Mesodermal cell (in vitro differentiated cells): ENCODE measurements at regions not wholly inside any gene's neighbourhood (a gene's known extent, or its start where the extent isn't known, plus 50 kb on each side); places are given as distances from the start of the nearest gene placed in this dataset.

Experiments used
- H3K27ac ChIP-seq: 2 replicates; pipeline ENCODE4 v1.7.0; 2013; ENCODE audit warnings: mild to moderate bottlenecking, low read depth, low read length, moderate library complexity; ENCODE audit not compliant: severe bottlenecking
- H3K36me3 ChIP-seq: 2 replicates; pipeline ENCODE4 v1.7.1; 2013; ENCODE audit warnings: mild to moderate bottlenecking, low read length, moderate library complexity; ENCODE audit not compliant: control insufficient read depth, insufficient read depth
- H3K4me1 ChIP-seq: one replicate; pipeline ENCODE4 v1.7.1; 2013; ENCODE audit warnings: mild to moderate bottlenecking, low read length; ENCODE audit not compliant: insufficient read depth, control insufficient read depth, poor library complexity, severe bottlenecking
- H3K4me3 ChIP-seq: 2 replicates; pipeline ENCODE4 v1.7.0; 2013; ENCODE audit warnings: low read length, control low read depth, mild to moderate bottlenecking; ENCODE audit not compliant: insufficient read depth, poor library complexity, severe bottlenecking; ENCODE audit errors: extremely low read depth
- H3K9me3 ChIP-seq: 2 replicates; pipeline ENCODE4 v1.7.1; 2013; ENCODE audit warnings: mild to moderate bottlenecking, low read length, moderate library complexity; ENCODE audit not compliant: control insufficient read depth
- WGBS, 2 experiments: methylation state at CpG; one replicate each; pipeline ENCODE4 v1.1.5; 2013; ENCODE audit warnings: missing lambda C conversion rate in 2 of 2; ENCODE audit not compliant: insufficient coverage in 2 of 2; 5-methylcytosine and 5-hydroxymethylcytosine counted together

DNA sequence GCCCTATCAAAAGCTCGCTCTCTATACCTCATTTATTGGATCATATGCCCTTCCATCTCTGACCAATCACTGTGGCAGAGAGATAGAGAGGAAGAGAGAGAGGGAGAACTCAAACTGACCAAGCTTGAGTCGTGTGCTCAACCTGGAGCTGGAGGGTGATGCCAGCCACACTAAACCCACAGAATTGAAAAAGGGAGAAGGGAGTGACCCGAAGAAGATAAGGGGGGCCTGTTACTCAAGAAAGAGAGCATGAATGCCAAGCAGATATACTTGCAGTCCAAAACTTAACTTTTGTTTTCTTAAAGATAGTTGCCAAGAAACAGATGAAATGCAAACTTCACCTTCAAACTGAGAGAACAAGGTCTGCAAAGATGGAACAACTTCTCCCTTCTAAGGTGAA is 112.7 kb downstream of the BTG1 start:
- WGBS, 2 experiments = 83% methylated on average over 1 of the region's 3 CpGs; no CpG with 5 or more reads in 1 of the 2 experiments
- Histone ChIP-seq H3K4me1 (peaks cover 24% of the 10 kb centered on the region), H3K4me3 (no peak overlapping the region), H3K36me3 (no peaks in the 10 kb centered on the region), H3K9me3 (no peaks in the 10 kb centered on the region), H3K27ac (no peak overlapping the region)

DNA sequence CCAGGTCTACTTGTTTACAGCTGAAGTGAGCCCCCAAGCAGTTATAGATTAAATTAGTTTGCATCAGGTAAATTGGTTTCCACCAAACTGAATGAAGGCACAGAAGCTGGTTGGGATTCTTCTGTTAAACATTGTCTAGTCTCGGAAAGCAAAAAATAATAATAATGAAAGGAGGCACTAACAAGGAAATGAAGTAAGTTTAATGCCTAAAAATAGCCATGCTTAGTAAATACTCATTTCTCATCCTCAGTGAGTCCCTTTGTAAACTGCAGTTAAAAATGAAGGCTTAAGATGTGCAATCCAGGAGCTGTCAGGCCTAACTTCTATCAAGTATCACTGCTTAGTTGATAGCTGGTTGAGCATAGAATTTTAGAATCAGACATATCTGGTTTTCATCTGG is 113.5 kb downstream of the BTG1 start:
- Histone ChIP-seq H3K27ac (no peak overlapping the region), H3K4me3 (no peak overlapping the region), H3K4me1 (peaks cover 24% of the 10 kb centered on the region), H3K36me3 (no peaks in the 10 kb centered on the region), H3K9me3 (no peaks in the 10 kb centered on the region)
- no CpG with 5 or more reads among the region's 1 CpG for WGBS, 2 experiments

DNA sequence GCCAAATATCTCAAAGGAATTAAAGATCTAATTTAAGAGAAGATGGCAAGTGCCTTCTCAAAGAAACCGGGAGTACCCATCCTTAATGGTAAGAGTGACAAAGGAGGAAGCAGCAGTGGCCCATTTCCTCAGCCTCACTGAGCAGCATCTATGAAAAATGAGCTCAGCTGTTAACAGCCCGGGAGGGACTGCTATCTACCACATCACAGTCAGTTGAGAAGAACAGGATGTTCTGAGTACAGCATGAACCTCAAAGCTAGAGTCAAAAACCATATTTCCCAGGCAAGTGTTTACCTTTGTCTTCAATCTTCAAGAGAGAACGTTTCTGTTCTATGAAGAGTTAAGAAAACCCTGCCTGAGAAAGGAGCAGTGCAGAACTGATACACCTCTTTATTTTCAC is 115.0 kb downstream of the BTG1 start:
- H3K9me3 ChIP-seq = no peaks in the 10 kb centered on the region
- no peak overlapping the region for H3K4me3 ChIP-seq
- 89 to 93% methylated on average over 1 to 3 of the region's 3 CpGs for WGBS, 2 experiments

DNA sequence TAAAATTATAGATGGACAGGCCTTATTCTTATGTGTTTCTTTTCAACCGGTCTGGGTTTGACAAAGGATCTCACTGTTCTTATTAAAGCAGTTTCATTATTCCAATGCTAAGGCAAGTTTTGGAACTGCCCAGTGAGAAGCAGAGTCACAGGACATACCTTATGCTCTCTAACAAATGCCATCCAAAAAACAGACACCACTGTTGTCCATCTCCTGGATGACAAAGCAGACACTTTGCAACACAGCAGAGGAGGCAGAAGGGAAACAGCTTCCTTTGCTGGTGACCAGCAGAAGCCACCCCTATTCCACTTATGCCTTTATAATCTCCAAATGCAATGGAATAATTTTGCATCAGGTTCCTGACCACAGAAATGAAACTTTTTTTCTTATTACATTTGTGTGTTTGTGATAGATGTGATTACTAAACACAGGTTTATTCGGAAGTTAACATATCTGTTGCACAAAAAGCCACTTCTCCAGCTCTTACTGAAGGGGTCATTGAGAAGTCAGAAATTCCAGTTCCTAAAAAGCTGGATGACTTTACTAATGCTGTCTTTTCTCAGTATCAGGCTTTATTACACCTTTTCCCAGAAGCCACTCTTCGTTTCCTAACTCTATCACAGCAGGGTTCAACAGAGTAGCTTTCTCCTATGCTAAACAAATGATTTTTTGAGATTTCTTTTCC is 115.6 kb downstream of the BTG1 start:
- H3K9me3 ChIP-seq = no peaks in the 10 kb centered on the region
- 87 to 95% methylated on average over 2 to 3 of the region's 3 CpGs for WGBS, 2 experiments

More for the DNA sequence above, 115.0 kb downstream of the BTG1 start:
- no peaks in the 10 kb centered on the region for H3K36me3 ChIP-seq
- no peak overlapping the region for H3K27ac ChIP-seq
- H3K4me1 ChIP-seq = peaks cover 18% of the 10 kb centered on the region

DNA sequence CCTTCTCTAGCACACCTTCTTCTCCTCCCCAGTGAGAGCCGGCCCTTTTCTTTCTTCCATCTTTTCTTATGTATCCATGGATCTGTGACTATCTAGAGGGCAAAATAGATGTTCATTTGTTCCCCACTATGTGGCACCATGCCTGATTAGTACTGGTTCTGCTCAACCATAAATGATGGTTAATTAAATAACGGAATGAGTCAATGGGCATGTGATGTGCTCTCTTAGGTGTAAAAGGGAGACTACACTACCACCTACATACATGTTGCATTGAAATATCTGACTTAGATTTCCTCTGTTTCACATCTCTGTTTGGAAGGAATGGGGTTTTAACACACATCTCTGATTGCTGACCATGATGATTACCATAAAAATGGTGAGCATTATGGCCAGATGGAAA is 116.5 kb downstream of the BTG1 start:
- Histone ChIP-seq H3K9me3 (no peaks in the 10 kb centered on the region), H3K4me1 (peaks cover 9% of the 10 kb centered on the region), H3K27ac (no peak overlapping the region), H3K36me3 (no peaks in the 10 kb centered on the region), H3K4me3 (no peak overlapping the region)
- no CpG with 5 or more reads among the region's 2 CpGs for WGBS, 2 experiments

More for the DNA sequence above, 115.6 kb downstream of the BTG1 start:
- Histone ChIP-seq H3K4me3 (no peak overlapping the region), H3K36me3 (no peaks in the 10 kb centered on the region), H3K27ac (no peak overlapping the region), H3K4me1 (peaks cover 12% of the 10 kb centered on the region)

DNA sequence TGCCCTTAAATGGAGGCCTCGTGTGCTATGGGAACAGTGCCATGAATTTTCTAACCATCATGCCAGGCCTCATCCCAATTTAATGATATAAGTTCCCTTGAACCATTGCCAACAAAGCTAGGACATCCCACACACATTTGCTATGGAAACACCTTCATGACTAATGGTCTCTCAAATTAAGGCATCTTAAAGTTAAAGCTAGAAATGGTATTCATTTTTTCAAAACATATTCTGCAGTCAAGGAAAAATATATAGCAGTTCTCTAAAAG is 117.3 kb downstream of the BTG1 start:
- Histone ChIP-seq H3K36me3 (no peaks in the 10 kb centered on the region), H3K27ac (no peak overlapping the region), H3K4me3 (no peak overlapping the region), H3K4me1 (peaks cover 9% of the 10 kb centered on the region), H3K9me3 (no peaks in the 10 kb centered on the region)
- WGBS, 2 experiments = 78 to 100% methylated on average over 1 of the region's 1 CpG

DNA sequence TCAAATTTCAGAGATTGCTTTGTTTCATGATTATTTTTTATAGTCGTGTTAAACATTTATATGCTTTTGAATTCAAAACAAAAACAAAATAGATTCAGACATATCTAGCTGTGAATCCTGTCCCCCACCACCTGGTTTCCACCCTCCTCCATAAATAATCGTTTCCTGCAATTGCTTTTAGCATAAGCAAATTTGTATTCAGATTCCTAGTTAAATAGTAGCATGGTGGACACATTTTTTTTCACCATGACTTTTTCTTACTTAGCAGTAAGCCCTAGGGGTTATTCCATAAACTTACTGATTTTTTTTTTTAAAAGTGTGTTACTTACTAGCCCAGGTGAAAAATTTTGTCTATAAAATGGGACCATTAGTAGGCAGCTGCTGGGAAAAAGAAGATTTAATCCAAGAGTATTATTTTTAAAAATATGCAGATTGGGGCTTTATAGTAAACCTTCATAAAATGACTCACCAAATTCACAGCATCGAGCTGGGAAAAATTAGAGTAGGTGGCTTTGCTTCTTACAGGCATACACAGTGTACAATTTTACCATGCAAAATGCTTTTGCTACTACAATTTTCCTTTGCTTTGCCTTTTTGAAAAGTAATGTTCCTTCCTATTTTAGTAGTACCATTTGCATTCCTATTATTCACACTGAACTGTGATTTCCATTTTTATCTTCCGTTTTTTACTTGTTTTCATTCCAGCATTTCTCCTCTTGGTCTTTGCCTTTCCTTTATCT is 117.8 kb downstream of the BTG1 start:
- Histone ChIP-seq H3K4me1 (peaks cover 9% of the 10 kb centered on the region), H3K36me3 (no peaks in the 10 kb centered on the region), H3K27ac (no peak overlapping the region), H3K9me3 (no peaks in the 10 kb centered on the region), H3K4me3 (no peak overlapping the region)
- 89 to 92% methylated on average over 1 to 2 of the region's 4 CpGs for WGBS, 2 experiments

DNA sequence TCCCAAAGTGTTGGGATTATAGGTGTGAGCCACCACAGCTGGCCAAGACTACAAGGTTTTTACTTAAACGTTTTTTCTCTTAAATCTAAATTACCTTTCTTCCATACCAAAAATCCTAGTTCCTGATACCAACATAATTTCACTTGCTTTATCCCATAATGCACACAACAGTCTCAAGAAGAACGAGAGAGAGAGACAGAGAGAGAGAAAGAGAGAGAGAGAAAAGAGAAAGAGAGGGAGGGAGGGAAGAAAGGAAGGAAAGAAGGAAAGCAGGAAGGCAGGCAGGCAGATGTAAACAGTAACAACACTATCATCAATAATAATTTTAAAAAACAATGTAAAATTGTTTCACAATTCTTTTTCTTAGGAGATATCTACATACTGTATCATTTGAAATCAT is 118.4 kb downstream of the BTG1 start:
- no peaks in the 10 kb centered on the region for H3K9me3 ChIP-seq
- no peak overlapping the region for H3K4me3 ChIP-seq
- H3K36me3 ChIP-seq = no peaks in the 10 kb centered on the region
- H3K27ac ChIP-seq = no peak overlapping the region
- peaks cover 9% of the 10 kb centered on the region for H3K4me1 ChIP-seq
- 60% methylated on average over 1 of the region's 2 CpGs; no CpG with 5 or more reads in 1 of the 2 experiments for WGBS, 2 experiments

DNA sequence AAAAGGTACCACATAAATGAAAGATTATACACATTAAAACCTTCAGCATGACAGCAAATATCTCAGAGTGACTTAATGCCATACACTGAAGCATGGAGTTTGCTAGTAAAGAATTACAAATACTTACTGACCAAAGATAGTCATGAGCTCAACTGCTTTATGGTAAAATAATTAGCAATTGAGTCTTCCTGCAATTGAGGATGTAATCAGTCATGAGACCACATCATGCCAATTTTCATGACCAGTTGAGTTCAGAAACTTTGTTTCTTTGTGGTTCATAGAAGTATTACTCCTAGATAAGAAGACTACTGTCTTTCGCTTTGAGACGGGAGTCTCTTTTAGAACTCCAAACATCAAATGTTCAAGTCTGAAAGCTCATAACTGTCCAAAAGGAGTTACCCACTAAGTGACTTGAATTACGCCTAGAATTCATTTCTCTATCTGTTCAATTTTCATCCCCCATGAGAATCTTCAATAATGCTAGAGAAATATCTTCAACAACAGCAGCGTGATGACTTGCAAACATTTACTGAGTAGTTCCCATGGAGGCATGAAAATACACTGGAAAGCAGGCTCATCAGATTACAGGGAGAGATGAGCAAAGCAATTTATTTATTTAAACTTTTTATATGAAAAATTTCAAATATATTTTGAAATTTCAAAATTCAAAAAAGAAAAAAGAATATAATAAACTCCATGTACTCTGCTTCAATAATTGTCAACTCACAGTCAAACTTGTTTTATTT is 120.0 kb downstream of the BTG1 start:
- Histone ChIP-seq H3K4me1 (peaks cover 17% of the 10 kb centered on the region), H3K27ac (no peak overlapping the region), H3K4me3 (no peak overlapping the region), H3K9me3 (no peaks in the 10 kb centered on the region), H3K36me3 (no peaks in the 10 kb centered on the region)
- WGBS, 2 experiments = 77 to 100% methylated on average over 1 to 3 of the region's 4 CpGs

DNA sequence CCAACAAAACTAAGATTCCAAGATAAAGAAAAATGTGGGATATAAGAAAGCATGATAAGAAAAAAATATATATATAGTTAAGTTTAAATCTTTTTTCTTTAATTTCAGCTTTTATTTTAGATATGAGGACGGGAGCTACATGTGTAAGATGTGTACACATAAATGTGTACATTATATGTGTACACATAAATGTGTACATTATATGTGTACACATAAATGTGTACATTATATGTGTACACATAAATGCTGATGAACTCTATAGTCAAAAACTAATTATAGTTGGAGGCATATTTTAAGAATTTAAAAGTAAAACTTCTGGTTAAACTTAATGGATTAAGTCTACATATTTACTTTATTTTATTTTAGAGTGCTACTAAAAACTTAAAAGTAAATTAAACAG is 123.6 kb downstream of the BTG1 start:
- no CpG with 5 or more reads among the region's 1 CpG for WGBS, 2 experiments
- no peak overlapping the region for H3K4me3 ChIP-seq

DNA sequence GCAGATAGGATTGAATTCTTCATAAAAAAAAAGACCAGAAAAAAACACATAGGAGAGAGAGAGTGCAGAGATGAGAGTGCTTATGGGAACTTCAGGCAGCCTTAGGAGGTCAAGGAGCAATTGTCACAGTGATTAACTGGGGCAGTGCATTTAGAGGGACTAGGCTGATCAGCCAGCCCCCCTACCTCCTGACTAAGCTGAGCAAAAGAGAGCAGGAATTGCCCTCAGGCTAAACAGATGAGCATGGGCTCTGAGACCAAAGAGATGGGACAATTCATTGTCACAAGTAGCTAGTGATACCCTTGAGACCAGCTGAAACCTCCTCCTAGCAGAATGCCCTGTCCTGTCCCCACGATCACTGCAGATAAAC is 124.0 kb downstream of the BTG1 start:
- Histone ChIP-seq H3K4me1 (peaks cover 10% of the 10 kb centered on the region), H3K36me3 (no peaks in the 10 kb centered on the region), H3K9me3 (no peaks in the 10 kb centered on the region), H3K4me3 (no peak overlapping the region), H3K27ac (peak overlapping the region; percentile 62)
- WGBS, 2 experiments = no CpG with 5 or more reads among the region's 1 CpG

More for the DNA sequence above, 123.6 kb downstream of the BTG1 start:
- no peaks in the 10 kb centered on the region for H3K9me3 ChIP-seq
- no peak overlapping the region for H3K27ac ChIP-seq
- no peaks in the 10 kb centered on the region for H3K36me3 ChIP-seq
- peaks cover 10% of the 10 kb centered on the region for H3K4me1 ChIP-seq
